GM23338 (cell line): ENCODE measurements at regions not wholly inside any gene's neighbourhood (a gene's known extent, or its start where the extent isn't known, plus 50 kb on each side); places are given as distances from the start of the nearest gene placed in this dataset.

Experiments
- ATAC-seq: fragments of 200-7000 bp; cut with Tn5 transposase; 3 replicates; pipeline ENCODE4 v1.9.1; 2020
- DNase-seq: peaks from one replicate; pipeline ENCODE4 v3.0.0-alpha.2; 2015; ENCODE audit warnings: low spot score
- H2AFZ ChIP-seq: fragments of 200-600 bp; sonication (generic); 2 replicates; pipeline ENCODE4 v1.8.0; 2016; ENCODE audit warnings: antibody characterized with exemption, mild to moderate bottlenecking, moderate library complexity
- H3F3A ChIP-seq: fragments of 200-600 bp; sonication (generic); replicated peaks from 2 replicates; pipeline ENCODE4 v1.8.0; 2017; ENCODE audit warnings: antibody characterized with exemption, mixed run types, low read depth
- H3K27ac ChIP-seq: fragments of 200-600 bp; sonication (generic); 2 replicates; pipeline ENCODE4 v1.6.1; 2016; ENCODE audit warnings: low read depth
- H3K27me3 ChIP-seq: fragments of 200-600 bp; sonication (generic); 2 replicates; pipeline ENCODE4 v1.8.0; 2016; ENCODE audit warnings: mild to moderate bottlenecking, mixed run types, moderate library complexity; ENCODE audit not compliant: insufficient read depth
- H3K36me3 ChIP-seq: fragments of 200-600 bp; sonication (generic); 2 replicates; pipeline ENCODE4 v1.8.0; 2016; ENCODE audit warnings: mild to moderate bottlenecking; ENCODE audit not compliant: insufficient read depth
- H3K4me1 ChIP-seq: fragments of 200-600 bp; sonication (generic); 2 replicates; pipeline ENCODE4 v1.8.0; 2016; ENCODE audit warnings: mild to moderate bottlenecking, moderate library complexity; ENCODE audit not compliant: insufficient read depth
- H3K4me2 ChIP-seq: fragments of 200-600 bp; sonication (generic); 2 replicates; pipeline ENCODE4 v1.7.1; 2017; ENCODE audit warnings: mixed run types
- H3K4me3 ChIP-seq: fragments of 200-600 bp; sonication (generic); 2 replicates; pipeline ENCODE4 v1.6.1; 2016; ENCODE audit warnings: mixed run types
- H3K79me2 ChIP-seq: fragments of 200-600 bp; sonication (generic); replicated peaks from 2 replicates; pipeline ENCODE4 v1.8.0; 2017; ENCODE audit warnings: mild to moderate bottlenecking; ENCODE audit not compliant: insufficient read depth
- H3K9me2 ChIP-seq: fragments of 200-600 bp; sonication (generic); 2 replicates; pipeline ENCODE4 v1.8.0; 2017; ENCODE audit not compliant: insufficient read depth
- H4K20me1 ChIP-seq: fragments of 200-600 bp; sonication (generic); replicated peaks from 2 replicates; pipeline ENCODE4 v1.8.0; 2017; ENCODE audit warnings: mild to moderate bottlenecking; ENCODE audit not compliant: insufficient read depth
- H3K27ac Mint-ChIP-seq: 2 replicates; pipeline ENCODE4 v1.8.0; 2020; ENCODE audit warnings: inconsistent platforms, mild to moderate bottlenecking, moderate library complexity, mixed read lengths
- H3K27me3 Mint-ChIP-seq: 3 replicates; pipeline ENCODE4 v1.8.0; 2022; ENCODE audit warnings: low read depth, mild to moderate bottlenecking, moderate library complexity, mixed read lengths, inconsistent platforms; ENCODE audit not compliant: insufficient read depth, poor library complexity
- H3K36me3 Mint-ChIP-seq: 3 replicates; pipeline ENCODE4 v1.8.0; 2021; ENCODE audit warnings: low read depth, mild to moderate bottlenecking, inconsistent platforms, moderate library complexity, mixed read lengths
- H3K4me1 Mint-ChIP-seq: 3 replicates; pipeline ENCODE4 v1.8.0; 2020; ENCODE audit warnings: mild to moderate bottlenecking, inconsistent platforms, mixed read lengths
- H3K4me3 Mint-ChIP-seq: 3 replicates; pipeline ENCODE4 v1.8.0; 2021; ENCODE audit warnings: moderate library complexity, mild to moderate bottlenecking, inconsistent platforms, mixed read lengths
- H3K9me3 Mint-ChIP-seq: 3 replicates; pipeline ENCODE4 v1.8.0; 2020; ENCODE audit warnings: moderate library complexity, mild to moderate bottlenecking, inconsistent platforms, mixed read lengths
- CREB1 ChIP-seq: fragments of 250-450 bp; sonication (Bioruptor Pico); IDR thresholded peaks from 2 replicates; pipeline ENCODE4 v1.5.0; 2020; ENCODE audit warnings: low read depth, mild to moderate bottlenecking, moderate library complexity
- NANOG ChIP-seq: IDR thresholded peaks from 2 replicates; pipeline ENCODE4 v1.6.1; 2016; ENCODE audit warnings: antibody characterized with exemption, borderline replicate concordance
- REST ChIP-seq: IDR thresholded peaks from one replicate; pipeline ENCODE4 v1.6.1; 2018; ENCODE audit warnings: antibody characterized with exemption; ENCODE audit not compliant: unreplicated experiment
- ZNF462 ChIP-seq: fragments of 250-450 bp; sonication (Bioruptor Pico); IDR thresholded peaks from 2 replicates; pipeline ENCODE4 v1.5.0; 2020; ENCODE audit warnings: mild to moderate bottlenecking, moderate library complexity

GRCh38 chr2:225182126-225182525, 139.9 kb upstream of the DOCK10 start:
- H3K4me1 ChIP-seq: peaks cover 7% of the 10 kb centered on the region; the same call in 1 of the 2 replicates
- Mint-ChIP-seq H3K9me3 (no peaks in the 10 kb centered on the region), H3K4me1 (peaks cover 17% of the 10 kb centered on the region), H3K27me3 (peaks cover 11% of the 10 kb centered on the region), H3K4me3 (no peak overlapping the region), H3K36me3 (no peaks in the 10 kb centered on the region), H3K27ac (peak overlapping the region; percentile 50)
- H3K79me2 ChIP-seq: no peaks in the 10 kb centered on the region
- H3K4me3 ChIP-seq: no peak overlapping the region
- H3K27me3 ChIP-seq: no peaks in the 10 kb centered on the region
- H2AFZ ChIP-seq: no peak overlapping the region
- ATAC-seq (peak; percentile 94), DNase-seq (peak; percentile 84)
- no peaks in the 10 kb centered on the region for H4K20me1 ChIP-seq
- H3F3A ChIP-seq: no peaks in the 10 kb centered on the region
- peak; percentile 93 for TF ChIP-seq ZNF462
- 0 out of 2 replicates have a peak, but pooled peaks have one; percentile 45 for TF ChIP-seq CREB1
- TF ChIP-seq REST: no peak
- TF ChIP-seq NANOG: peak; percentile 94
- H3K9me2 ChIP-seq: peaks cover 7% of the 10 kb centered on the region; the same call in 1 of the 2 replicates
- H3K27ac ChIP-seq: peak overlapping the region; percentile 69; the same call in 1 of the 2 replicates
- peak overlapping the region; percentile 44 for H3K4me2 ChIP-seq
- no peaks in the 10 kb centered on the region for H3K36me3 ChIP-seq
